ENCODE measurements at regions not wholly inside any gene's neighbourhood (a gene's known extent, or its start where the extent isn't known, plus 50 kb on each side); places are given as distances from the start of the nearest gene placed in this dataset.

DNA sequence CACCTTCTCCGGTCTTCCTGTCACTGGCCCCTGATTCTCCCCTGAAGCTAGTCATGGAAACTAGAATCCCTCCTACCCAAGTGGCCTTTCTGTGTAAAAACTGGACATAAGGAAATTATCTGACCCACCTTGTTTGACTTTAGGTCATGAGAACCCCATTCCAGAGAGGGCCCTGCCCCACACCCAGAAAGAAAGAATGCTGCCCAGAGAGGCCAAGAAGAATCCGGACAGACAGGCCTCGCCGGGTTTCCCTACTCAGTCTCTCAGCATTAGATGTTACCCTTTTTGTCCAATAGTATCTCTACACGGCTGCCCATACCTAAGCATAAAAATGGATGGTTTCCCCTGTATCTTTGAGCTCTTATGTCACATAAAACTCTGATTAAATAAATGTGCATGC is 83.3 kb upstream of the HELT start:
- no peaks in the 10 kb centered on the region for H3K4me1 ChIP-seq (ENCODE audit: insufficient read depth, low read length)
- no peak overlapping the region for H3K27ac ChIP-seq (ENCODE audit: low read depth, low read length)
- no peak overlapping the region for H2AFZ ChIP-seq (ENCODE audit: low read length)
- TF ChIP-seq, protein P1, sequence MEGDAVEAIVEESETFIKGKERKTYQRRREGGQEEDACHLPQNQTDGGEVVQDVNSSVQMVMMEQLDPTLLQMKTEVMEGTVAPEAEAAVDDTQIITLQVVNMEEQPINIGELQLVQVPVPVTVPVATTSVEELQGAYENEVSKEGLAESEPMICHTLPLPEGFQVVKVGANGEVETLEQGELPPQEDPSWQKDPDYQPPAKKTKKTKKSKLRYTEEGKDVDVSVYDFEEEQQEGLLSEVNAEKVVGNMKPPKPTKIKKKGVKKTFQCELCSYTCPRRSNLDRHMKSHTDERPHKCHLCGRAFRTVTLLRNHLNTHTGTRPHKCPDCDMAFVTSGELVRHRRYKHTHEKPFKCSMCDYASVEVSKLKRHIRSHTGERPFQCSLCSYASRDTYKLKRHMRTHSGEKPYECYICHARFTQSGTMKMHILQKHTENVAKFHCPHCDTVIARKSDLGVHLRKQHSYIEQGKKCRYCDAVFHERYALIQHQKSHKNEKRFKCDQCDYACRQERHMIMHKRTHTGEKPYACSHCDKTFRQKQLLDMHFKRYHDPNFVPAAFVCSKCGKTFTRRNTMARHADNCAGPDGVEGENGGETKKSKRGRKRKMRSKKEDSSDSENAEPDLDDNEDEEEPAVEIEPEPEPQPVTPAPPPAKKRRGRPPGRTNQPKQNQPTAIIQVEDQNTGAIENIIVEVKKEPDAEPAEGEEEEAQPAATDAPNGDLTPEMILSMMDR (IDR thresholded peaks at IDR 0.05; ENCODE audit: extremely low read depth, low read depth, low read length) = no peak
- no peak overlapping the region for H3K4me2 ChIP-seq (ENCODE audit: insufficient read depth, low read length)
- no peak for DNase-seq (ENCODE audit: insufficient read length, low spot score, missing footprints)
- no peaks in the 10 kb centered on the region for H3K9me3 ChIP-seq (ENCODE audit: low read depth, low read length)
- H3K79me2 ChIP-seq (ENCODE audit: insufficient read depth, low read length) = no peaks in the 10 kb centered on the region
- no peaks in the 10 kb centered on the region for H3K27me3 ChIP-seq (ENCODE audit: insufficient read depth, low read length)
- no peak overlapping the region for H3K4me3 ChIP-seq (ENCODE audit: insufficient read depth, low read length)
- H4K20me1 ChIP-seq (ENCODE audit: insufficient read depth, low read length) = no peaks in the 10 kb centered on the region
- no peaks in the 10 kb centered on the region for H3K36me3 ChIP-seq (ENCODE audit: insufficient read depth, low read length)

DNA sequence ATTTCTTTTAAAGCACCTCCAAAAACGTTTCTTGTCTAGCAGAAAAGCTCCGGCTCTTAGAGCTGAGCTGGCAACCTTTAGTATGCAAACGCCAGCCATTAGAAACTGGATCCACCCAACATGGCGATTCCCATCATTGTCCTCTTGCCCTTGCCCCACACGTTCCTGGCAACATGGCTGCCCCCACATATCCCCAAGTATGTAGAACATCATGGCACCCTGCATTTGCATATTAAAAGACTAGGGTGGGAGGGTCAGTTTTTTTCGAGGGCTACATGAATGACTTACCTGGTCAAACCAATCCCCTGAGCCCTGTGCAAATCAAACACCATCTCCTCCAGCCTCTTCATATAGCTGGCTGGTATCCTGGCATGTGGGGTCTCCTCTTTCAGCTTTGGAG is 82.2 kb upstream of the HELT start:
- no peaks in the 10 kb centered on the region for H4K20me1 ChIP-seq (ENCODE audit: insufficient read depth, low read length)
- H3K4me1 ChIP-seq (ENCODE audit: insufficient read depth, low read length) = no peaks in the 10 kb centered on the region
- DNase-seq (ENCODE audit: insufficient read length, low spot score, missing footprints) = no peak
- H3K27ac ChIP-seq (ENCODE audit: low read depth, low read length) = no peak overlapping the region
- no peak overlapping the region for H2AFZ ChIP-seq (ENCODE audit: low read length)
- no peaks in the 10 kb centered on the region for H3K79me2 ChIP-seq (ENCODE audit: insufficient read depth, low read length)
- H3K36me3 ChIP-seq (ENCODE audit: insufficient read depth, low read length) = no peaks in the 10 kb centered on the region
- H3K4me2 ChIP-seq (ENCODE audit: insufficient read depth, low read length) = no peak overlapping the region
- TF ChIP-seq, protein P1 (IDR thresholded peaks at IDR 0.05; ENCODE audit: extremely low read depth, low read depth, low read length) = no peak
- no peaks in the 10 kb centered on the region for H3K27me3 ChIP-seq (ENCODE audit: insufficient read depth, low read length)
- H3K4me3 ChIP-seq (ENCODE audit: insufficient read depth, low read length) = no peak overlapping the region
- H3K9me3 ChIP-seq (ENCODE audit: low read depth, low read length) = no peaks in the 10 kb centered on the region

DNA sequence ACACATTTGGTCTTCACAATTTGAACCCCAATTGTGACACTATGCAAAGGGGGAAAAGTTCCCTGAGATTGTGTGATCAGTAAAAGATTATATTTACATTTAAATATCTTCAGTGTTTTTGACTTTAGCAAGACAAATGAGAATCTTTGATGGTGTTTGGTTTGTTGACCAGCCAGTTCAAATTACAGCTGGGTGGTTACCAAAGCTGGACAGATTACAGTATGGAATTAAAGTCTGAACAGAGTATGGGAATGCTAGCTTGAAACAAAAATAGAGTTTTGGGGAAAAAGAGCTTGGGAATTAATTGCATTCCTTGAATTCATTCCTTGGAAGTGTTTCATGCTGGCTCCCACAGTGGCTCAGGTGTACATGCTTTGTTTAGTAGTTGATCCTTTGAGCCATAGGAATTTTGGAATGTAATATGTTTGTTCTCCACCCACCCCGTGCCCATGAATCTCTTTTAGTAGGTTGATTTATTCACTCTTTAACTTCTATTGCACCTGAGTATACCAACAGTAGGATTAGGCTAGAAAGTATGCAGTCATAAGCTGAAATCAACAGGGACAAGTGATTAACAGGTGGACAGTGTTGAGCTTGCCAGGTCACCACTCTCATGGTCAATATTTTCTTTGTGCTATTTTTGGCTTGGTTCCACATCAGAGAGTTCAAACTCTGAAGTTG is 81.1 kb upstream of the HELT start:
- H3K4me1 ChIP-seq (ENCODE audit: insufficient read depth, low read length) = no peaks in the 10 kb centered on the region
- no peak overlapping the region for H3K27ac ChIP-seq (ENCODE audit: low read depth, low read length)
- no peak overlapping the region for H3K4me3 ChIP-seq (ENCODE audit: insufficient read depth, low read length)
- no peaks in the 10 kb centered on the region for H3K9me3 ChIP-seq (ENCODE audit: low read depth, low read length)
- H3K79me2 ChIP-seq (ENCODE audit: insufficient read depth, low read length) = no peaks in the 10 kb centered on the region
- H3K4me2 ChIP-seq (ENCODE audit: insufficient read depth, low read length) = no peak overlapping the region
- H2AFZ ChIP-seq (ENCODE audit: low read length) = no peak overlapping the region
- TF ChIP-seq, protein P1 (IDR thresholded peaks at IDR 0.05; ENCODE audit: extremely low read depth, low read depth, low read length) = no peak
- DNase-seq (ENCODE audit: insufficient read length, low spot score, missing footprints) = no peak
- H3K27me3 ChIP-seq (ENCODE audit: insufficient read depth, low read length) = no peaks in the 10 kb centered on the region
- H4K20me1 ChIP-seq (ENCODE audit: insufficient read depth, low read length) = no peaks in the 10 kb centered on the region
- no peaks in the 10 kb centered on the region for H3K36me3 ChIP-seq (ENCODE audit: insufficient read depth, low read length)

DNA sequence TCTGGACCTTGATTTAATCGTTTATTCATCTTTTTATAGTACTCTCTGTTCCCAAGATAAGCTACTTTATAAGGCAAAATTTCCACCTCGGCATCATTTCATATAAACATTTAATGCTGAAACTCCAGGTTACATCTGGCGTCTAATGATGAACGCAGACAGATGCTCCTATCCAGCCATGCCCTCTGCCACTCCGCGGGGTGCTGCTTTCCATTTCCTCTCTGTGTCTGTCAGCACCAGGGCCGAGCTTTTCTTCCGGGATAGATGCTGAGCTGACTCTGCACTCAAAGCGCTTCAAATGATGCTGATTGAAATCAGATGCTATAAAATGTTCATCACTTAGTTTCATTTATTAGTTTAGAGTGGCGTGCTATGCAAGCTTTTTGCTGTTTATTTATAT is 80.5 kb upstream of the HELT start:
- DNase-seq (ENCODE audit: insufficient read length, low spot score, missing footprints) = no peak
- Histone ChIP-seq H3K4me1 (ENCODE audit: insufficient read depth, low read length) (no peaks in the 10 kb centered on the region), H3K79me2 (ENCODE audit: insufficient read depth, low read length) (no peaks in the 10 kb centered on the region), H3K4me2 (ENCODE audit: insufficient read depth, low read length) (no peak overlapping the region), H3K27ac (ENCODE audit: low read depth, low read length) (no peak overlapping the region), H2AFZ (ENCODE audit: low read length) (no peak overlapping the region), H3K27me3 (ENCODE audit: insufficient read depth, low read length) (no peaks in the 10 kb centered on the region), H3K4me3 (ENCODE audit: insufficient read depth, low read length) (no peak overlapping the region), H3K9me3 (ENCODE audit: low read depth, low read length) (no peaks in the 10 kb centered on the region), H3K36me3 (ENCODE audit: insufficient read depth, low read length) (no peaks in the 10 kb centered on the region), H4K20me1 (ENCODE audit: insufficient read depth, low read length) (no peaks in the 10 kb centered on the region)
- TF ChIP-seq, protein P1 (IDR thresholded peaks at IDR 0.05; ENCODE audit: extremely low read depth, low read depth, low read length) = no peak

Measured in osteoblast (primary cell).